Colonic mucosa (tissue), 4 donors: ENCODE measurements at regions not wholly inside any gene's neighbourhood (a gene's known extent, or its start where the extent isn't known, plus 50 kb on each side); places are given as distances from the start of the nearest gene placed in this dataset.

Experiments used
- DNase-seq: peaks from one replicate; pipeline ENCODE4 v3.0.0-alpha.2; 2020
- H3K27ac ChIP-seq: fragments of 200-600 bp; one replicate; pipeline ENCODE4 v1.8.0; 2021
- H3K27me3 ChIP-seq: fragments of 200-600 bp; one replicate; pipeline ENCODE4 v1.8.0; 2021
- H3K36me3 ChIP-seq: fragments of 200-600 bp; one replicate; pipeline ENCODE4 v1.8.0; 2021
- H3K4me1 ChIP-seq: fragments of 200-600 bp; one replicate; pipeline ENCODE4 v1.8.0; 2021; ENCODE audit warnings: mild to moderate bottlenecking
- H3K4me3 ChIP-seq: fragments of 200-600 bp; one replicate; pipeline ENCODE4 v1.8.0; 2021
- H3K9ac ChIP-seq, 2 donors: one replicate each; pipeline ENCODE4 v1.7.0; 2013; ENCODE audit warnings: control low read depth in 2 of 2, low read depth in 2 of 2, low read length in 2 of 2
- H3K9me3 ChIP-seq: fragments of 200-600 bp; one replicate; pipeline ENCODE4 v1.8.0; 2021
- intact Hi-C: fragments of 100-400 bp; cut with DNase I; formaldehyde crosslinking; loops from one replicate; pipeline ENCODE4 v1.14.1; 2022
- TF ChIP-seq, protein P1 (sequence below): fragments of 200-600 bp; IDR thresholded peaks from one replicate; pipeline ENCODE4 v1.8.0; 2022; ENCODE audit warnings: antibody characterized with exemption, mild to moderate bottlenecking
- donor health status: healthy.
- donor health status: DM: no; HTN: no; CAD: no.
- donor health status: DM: no; HTN: no; CAD: no.

DNA sequence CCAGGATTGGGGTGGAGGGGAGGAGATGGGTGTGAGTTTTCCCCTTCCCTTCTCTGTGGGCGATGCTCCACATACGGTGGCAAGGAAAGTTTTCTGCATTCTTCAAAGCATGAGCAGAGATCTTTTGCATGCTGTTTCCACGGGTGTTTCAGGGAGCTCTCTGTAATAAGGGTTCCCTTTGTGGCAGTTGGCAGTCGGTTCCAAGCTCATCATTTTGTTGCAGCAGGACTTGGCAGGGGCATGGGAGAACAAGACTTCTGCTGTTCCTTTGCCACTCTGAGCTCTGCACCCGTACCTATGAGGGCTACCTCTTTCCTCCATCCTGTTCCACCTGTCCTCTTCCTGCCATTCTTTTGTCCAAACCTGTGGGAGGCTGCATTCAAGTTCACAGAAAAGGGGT, 71.3 kb upstream of the SPRED2 start:
- intact Hi-C loops = no loop called here
- H3K36me3 ChIP-seq = no peaks in the 10 kb centered on the region
- H3K27ac ChIP-seq = no peak overlapping the region
- H3K27me3 ChIP-seq = no peaks in the 10 kb centered on the region
- DNase-seq = no peak
- TF ChIP-seq, protein P1, sequence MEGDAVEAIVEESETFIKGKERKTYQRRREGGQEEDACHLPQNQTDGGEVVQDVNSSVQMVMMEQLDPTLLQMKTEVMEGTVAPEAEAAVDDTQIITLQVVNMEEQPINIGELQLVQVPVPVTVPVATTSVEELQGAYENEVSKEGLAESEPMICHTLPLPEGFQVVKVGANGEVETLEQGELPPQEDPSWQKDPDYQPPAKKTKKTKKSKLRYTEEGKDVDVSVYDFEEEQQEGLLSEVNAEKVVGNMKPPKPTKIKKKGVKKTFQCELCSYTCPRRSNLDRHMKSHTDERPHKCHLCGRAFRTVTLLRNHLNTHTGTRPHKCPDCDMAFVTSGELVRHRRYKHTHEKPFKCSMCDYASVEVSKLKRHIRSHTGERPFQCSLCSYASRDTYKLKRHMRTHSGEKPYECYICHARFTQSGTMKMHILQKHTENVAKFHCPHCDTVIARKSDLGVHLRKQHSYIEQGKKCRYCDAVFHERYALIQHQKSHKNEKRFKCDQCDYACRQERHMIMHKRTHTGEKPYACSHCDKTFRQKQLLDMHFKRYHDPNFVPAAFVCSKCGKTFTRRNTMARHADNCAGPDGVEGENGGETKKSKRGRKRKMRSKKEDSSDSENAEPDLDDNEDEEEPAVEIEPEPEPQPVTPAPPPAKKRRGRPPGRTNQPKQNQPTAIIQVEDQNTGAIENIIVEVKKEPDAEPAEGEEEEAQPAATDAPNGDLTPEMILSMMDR = no peak
- no peaks in the 10 kb centered on the region for H3K4me1 ChIP-seq
- no peaks in the 10 kb centered on the region for H3K9me3 ChIP-seq
- no peak overlapping the region for H3K9ac ChIP-seq
- no peak overlapping the region for H3K4me3 ChIP-seq

DNA sequence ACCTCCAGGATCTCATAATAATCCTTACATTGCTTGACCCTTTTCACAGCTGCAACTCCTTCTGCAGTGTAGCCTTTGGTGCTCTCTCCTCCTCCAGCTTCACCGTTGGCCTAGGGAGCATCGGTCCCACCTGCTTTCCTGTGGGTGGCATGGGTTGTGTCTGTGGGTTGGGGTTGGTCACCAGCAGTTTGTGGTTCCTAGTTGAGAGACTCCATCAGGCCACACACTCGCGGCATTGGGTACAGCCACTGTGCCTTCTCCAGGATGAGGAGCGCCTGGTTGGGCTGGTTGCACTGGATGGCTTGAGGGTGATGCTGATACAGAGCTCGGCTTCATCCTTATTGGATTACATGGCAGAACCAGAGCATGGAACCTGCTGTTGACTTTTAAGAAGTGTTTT, 69.4 kb upstream of the SPRED2 start:
- intact Hi-C loops = no loop called here
- H3K27me3 ChIP-seq = no peaks in the 10 kb centered on the region
- H3K4me1 ChIP-seq = no peaks in the 10 kb centered on the region
- H3K27ac ChIP-seq = no peak overlapping the region
- H3K9ac ChIP-seq = no peak overlapping the region
- H3K36me3 ChIP-seq = no peaks in the 10 kb centered on the region
- TF ChIP-seq, protein P1 = no peak
- H3K4me3 ChIP-seq = no peak overlapping the region
- no peak for DNase-seq
- no peaks in the 10 kb centered on the region for H3K9me3 ChIP-seq

DNA sequence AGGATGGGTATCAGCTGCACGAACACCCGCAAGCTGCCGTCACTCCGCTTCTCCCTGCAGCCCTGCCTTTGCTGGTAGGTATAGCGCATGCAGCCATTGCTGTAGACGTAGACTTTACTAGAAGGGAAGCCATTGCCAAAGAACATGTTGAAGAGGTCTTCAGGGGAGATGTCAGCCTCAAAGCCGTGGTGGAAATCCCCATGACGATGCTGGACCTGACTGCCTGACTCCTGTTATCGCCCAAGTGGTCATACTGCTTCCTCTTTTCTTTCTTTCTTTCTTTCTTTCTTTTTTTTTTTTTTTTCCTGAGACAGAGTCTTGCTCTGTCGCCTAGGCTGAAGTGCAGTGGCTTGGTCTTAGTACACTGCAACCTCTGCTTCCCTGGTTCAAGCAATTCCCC, 68.7 kb upstream of the SPRED2 start:
- Histone ChIP-seq H3K4me3 (no peak overlapping the region), H3K27ac (no peak overlapping the region), H3K36me3 (no peaks in the 10 kb centered on the region), H3K4me1 (no peaks in the 10 kb centered on the region), H3K9me3 (no peaks in the 10 kb centered on the region), H3K9ac (no peak overlapping the region), H3K27me3 (no peaks in the 10 kb centered on the region)
- DNase-seq = no peak
- TF ChIP-seq, protein P1 = no peak
- intact Hi-C loops = no loop called here

DNA sequence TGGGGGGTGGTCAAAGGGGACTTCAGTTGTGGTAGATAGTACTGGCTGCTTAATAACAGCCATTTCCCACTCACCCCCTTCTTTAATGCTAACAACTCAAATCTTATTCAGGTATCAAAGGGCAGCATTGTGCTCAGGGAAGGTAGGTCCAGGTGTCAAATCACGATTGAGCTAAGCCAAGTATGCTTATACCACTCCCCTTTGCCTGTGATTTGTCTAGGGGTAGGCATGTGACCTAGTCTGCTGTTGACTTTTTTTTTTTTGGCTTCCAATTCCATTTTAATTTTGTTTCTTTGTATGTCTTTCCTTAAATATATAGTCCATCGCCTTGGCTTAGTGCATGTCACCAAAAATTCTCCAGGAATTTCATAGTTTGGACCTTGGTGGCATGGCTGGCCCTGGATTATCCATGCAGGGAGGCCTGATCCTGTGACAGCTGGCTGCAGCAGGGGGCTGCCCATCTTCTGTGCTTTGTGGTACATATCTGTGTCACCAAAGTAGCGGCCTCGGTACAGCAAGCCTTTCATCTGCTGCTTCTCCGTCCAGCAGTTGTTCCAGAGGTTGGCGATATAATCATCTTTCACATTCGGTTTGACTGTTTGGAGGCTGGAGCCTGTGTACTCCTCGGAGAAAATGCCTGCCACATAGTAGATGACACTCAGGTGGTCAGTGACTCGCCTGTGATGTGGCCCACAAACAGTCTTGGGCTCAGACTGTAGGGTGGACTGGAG, 68.1 kb upstream of the SPRED2 start:
- Histone ChIP-seq H3K9me3 (no peaks in the 10 kb centered on the region), H3K36me3 (no peaks in the 10 kb centered on the region), H3K4me3 (no peak overlapping the region)

DNA sequence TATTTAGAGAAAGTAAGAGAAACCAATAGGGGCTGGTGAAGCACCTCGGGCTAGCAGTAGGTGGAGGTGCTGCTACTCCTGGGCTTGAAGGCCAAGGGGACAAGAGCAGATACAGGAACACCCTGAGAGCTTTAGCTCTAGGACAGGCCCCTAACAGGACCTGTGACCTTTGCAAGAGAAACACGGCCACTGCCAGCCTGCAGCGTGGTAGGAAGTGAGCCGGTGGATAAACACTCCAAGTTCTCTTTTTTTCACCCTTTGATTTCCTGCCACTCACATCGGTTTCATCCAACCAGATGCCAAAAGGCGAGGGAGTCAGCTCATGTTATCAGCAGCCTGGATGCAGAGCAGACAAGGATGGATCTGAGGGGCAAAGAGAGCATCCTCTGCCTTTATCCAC, 66.8 kb upstream of the SPRED2 start:
- H3K27me3 ChIP-seq = no peaks in the 10 kb centered on the region
- no peaks in the 10 kb centered on the region for H3K36me3 ChIP-seq
- H3K4me1 ChIP-seq = no peaks in the 10 kb centered on the region
- intact Hi-C loops = no loop called here
- no peak overlapping the region for H3K9ac ChIP-seq
- no peak overlapping the region for H3K27ac ChIP-seq
- TF ChIP-seq, protein P1 = no peak
- no peak for DNase-seq
- H3K9me3 ChIP-seq = no peaks in the 10 kb centered on the region
- no peak overlapping the region for H3K4me3 ChIP-seq

More for the DNA sequence above, 68.1 kb upstream of the SPRED2 start:
- H3K9ac ChIP-seq = no peak overlapping the region
- no peak overlapping the region for H3K27ac ChIP-seq
- TF ChIP-seq, protein P1 = no peak
- no peaks in the 10 kb centered on the region for H3K4me1 ChIP-seq
- intact Hi-C loops = no loop called here
- H3K27me3 ChIP-seq = no peaks in the 10 kb centered on the region
- no peak for DNase-seq
